Thyroid gland (tissue), 1 donor: ENCODE measurements at regions not wholly inside any gene's neighbourhood (a gene's known extent, or its start where the extent isn't known, plus 50 kb on each side); places are given as distances from the start of the nearest gene placed in this dataset. TPM values are rescaled to one million over a fixed set of nuclear protein-coding genes. Genes with fewer than 3 reads are reported as not detected.

Source experiments
- small RNA-seq: library from RNA; depleted of rRNA; stranded (forward); fragments of <200 nt; gene quantifications from one replicate; pipeline ENCODE3, GENCODE V24; 2016

Small RNAs in the stretch of these regions (small RNA-seq; reads per million reads assigned to genes)
- gene AL161788.1 = not detected
- gene AL162413.1 = not detected
- gene AL592227.1 = not detected
- gene RNU2-47P = not detected
